ENCODE measurements at regions not wholly inside any gene's neighbourhood (a gene's known extent, or its start where the extent isn't known, plus 50 kb on each side); places are given as distances from the start of the nearest gene placed in this dataset.
"Not testable (repeated sequence)": the region's sequence is repeated elsewhere in the genome, so short reads cannot be mapped to it uniquely, and the experiment has no call there.

GRCh38 chr2:23021311-23022120 lies 363.5 kb upstream of the KLHL29 start:
- in situ Hi-C loops (cut with HindIII; ENCODE audit: low sequenced_read_pairs) = no loop called here

GRCh38 chr2:23023722-23024121 lies 361.3 kb upstream of the KLHL29 start:
- in situ Hi-C loops (cut with HindIII; ENCODE audit: low sequenced_read_pairs) = no loop called here

- in situ Hi-C loops (cut with HindIII; ENCODE audit: low sequenced_read_pairs) = no loop called here
Observed at GRCh38 chr2:23026671-23027070, 358.3 kb upstream of the KLHL29 start.

- in situ Hi-C loops (cut with HindIII; ENCODE audit: low sequenced_read_pairs) = no loop called here
Observed at GRCh38 chr2:23027396-23027795, 357.6 kb upstream of the KLHL29 start.

- in situ Hi-C loops (cut with HindIII; ENCODE audit: low sequenced_read_pairs) = no loop called here
Observed at GRCh38 chr2:23028106-23028505, 356.9 kb upstream of the KLHL29 start.

- in situ Hi-C loops (cut with HindIII; ENCODE audit: low sequenced_read_pairs) = no loop called here
Observed at GRCh38 chr2:23029111-23029510, 355.9 kb upstream of the KLHL29 start.

- in situ Hi-C loops (cut with HindIII; ENCODE audit: low sequenced_read_pairs) = no loop called here
Observed at GRCh38 chr2:23029951-23030350, 355.0 kb upstream of the KLHL29 start.

- in situ Hi-C loops (cut with HindIII; ENCODE audit: low sequenced_read_pairs) = no loop called here
Observed at GRCh38 chr2:23034996-23035395, 350.0 kb upstream of the KLHL29 start.

GRCh38 chr2:23036629-23037028 lies 348.4 kb upstream of the KLHL29 start:
- in situ Hi-C loops (cut with HindIII; ENCODE audit: low sequenced_read_pairs) = no loop called here

GRCh38 chr2:23037596-23037995 lies 347.4 kb upstream of the KLHL29 start:
- in situ Hi-C loops (cut with HindIII; ENCODE audit: low sequenced_read_pairs) = no loop called here

GRCh38 chr2:23041443-23041842 lies 343.5 kb upstream of the KLHL29 start:
- in situ Hi-C loops (cut with HindIII; ENCODE audit: low sequenced_read_pairs) = no loop called here

- in situ Hi-C loops (cut with HindIII; ENCODE audit: low sequenced_read_pairs) = no loop called here
Observed at GRCh38 chr2:23042216-23042906, 342.6 kb upstream of the KLHL29 start.

GRCh38 chr2:23050388-23050787 lies 334.6 kb upstream of the KLHL29 start:
- in situ Hi-C loops (cut with HindIII; ENCODE audit: low sequenced_read_pairs) = no loop called here

- in situ Hi-C loops (cut with HindIII; ENCODE audit: low sequenced_read_pairs) = no loop called here
Observed at GRCh38 chr2:23053601-23054000, 331.4 kb upstream of the KLHL29 start.

GRCh38 chr2:23055251-23055650 lies 329.7 kb upstream of the KLHL29 start:
- in situ Hi-C loops (cut with HindIII; ENCODE audit: low sequenced_read_pairs) = no loop called here

GRCh38 chr2:23056846-23057245 lies 328.1 kb upstream of the KLHL29 start:
- in situ Hi-C loops (cut with HindIII; ENCODE audit: low sequenced_read_pairs) = not testable (repeated sequence)

- in situ Hi-C loops (cut with HindIII; ENCODE audit: low sequenced_read_pairs) = no loop called here
Observed at GRCh38 chr2:23058435-23058834, 326.5 kb upstream of the KLHL29 start.

GRCh38 chr2:23065210-23065609 lies 319.8 kb upstream of the KLHL29 start:
- in situ Hi-C loops (cut with HindIII; ENCODE audit: low sequenced_read_pairs) = no loop called here

GRCh38 chr2:23065936-23066335 lies 319.0 kb upstream of the KLHL29 start:
- in situ Hi-C loops (cut with HindIII; ENCODE audit: low sequenced_read_pairs) = no loop called here

- in situ Hi-C loops (cut with HindIII; ENCODE audit: low sequenced_read_pairs) = no loop called here
Observed at GRCh38 chr2:23066686-23067085, 318.3 kb upstream of the KLHL29 start.

GRCh38 chr2:23069156-23069555 lies 315.8 kb upstream of the KLHL29 start:
- in situ Hi-C loops (cut with HindIII; ENCODE audit: low sequenced_read_pairs) = no loop called here

- in situ Hi-C loops (cut with HindIII; ENCODE audit: low sequenced_read_pairs) = loop anchor here (5.0 kb wide), 1 partner anchor 52 kb away; no protein-coding TSS in a partner anchor
Observed at GRCh38 chr2:23069923-23070322, 315.1 kb upstream of the KLHL29 start.

All from endothelial cell of hepatic sinusoid (primary cell).